Neuronal stem cell (in vitro differentiated cells): ENCODE measurements at regions not wholly inside any gene's neighbourhood (a gene's known extent, or its start where the extent isn't known, plus 50 kb on each side); places are given as distances from the start of the nearest gene placed in this dataset.

Experiments used
- DNase-seq: peaks from one replicate; pipeline ENCODE4 v3.0.0-alpha.2; 2013; ENCODE audit warnings: low spot score
- H2AFZ ChIP-seq: one replicate; pipeline ENCODE4 v1.6.1; 2013; ENCODE audit warnings: mild to moderate bottlenecking, low read length, inconsistent platforms
- H2AK5ac ChIP-seq: 2 replicates; pipeline ENCODE4 v1.6.1; 2013; ENCODE audit warnings: low read depth, mild to moderate bottlenecking, inconsistent platforms, low read length, moderate library complexity, mixed read lengths
- H2BK120ac ChIP-seq: 2 replicates; pipeline ENCODE4 v1.6.1; 2013; ENCODE audit warnings: low read depth, mild to moderate bottlenecking, inconsistent platforms, low read length, moderate library complexity, mixed read lengths
- H2BK12ac ChIP-seq: one replicate; pipeline ENCODE4 v1.6.1; 2013; ENCODE audit warnings: low read length, inconsistent platforms
- H2BK15ac ChIP-seq: 2 replicates; pipeline ENCODE4 v1.6.1; 2013; ENCODE audit warnings: mild to moderate bottlenecking, low read length, inconsistent platforms, mixed read lengths
- H2BK5ac ChIP-seq: one replicate; pipeline ENCODE4 v1.6.1; 2013; ENCODE audit warnings: inconsistent platforms, mild to moderate bottlenecking, low read length, moderate library complexity
- H3K14ac ChIP-seq: one replicate; pipeline ENCODE4 v1.6.1; 2013; ENCODE audit warnings: low read length, inconsistent platforms
- H3K18ac ChIP-seq: 2 replicates; pipeline ENCODE4 v1.6.1; 2013; ENCODE audit warnings: low read length, inconsistent platforms
- H3K23ac ChIP-seq: 2 replicates; pipeline ENCODE4 v1.6.1; 2013; ENCODE audit warnings: low read depth, mild to moderate bottlenecking, mixed read lengths, low read length, inconsistent platforms; ENCODE audit not compliant: poor library complexity
- H3K27ac ChIP-seq: replicated peaks from 3 replicates; pipeline ENCODE4 v1.5.1; 2013; ENCODE audit warnings: low read length, inconsistent platforms
- H3K27me3 ChIP-seq, 3 experiments: 2 replicates each; pipeline ENCODE4 v1.6.1; 2013; ENCODE audit warnings: low read length in 3 of 3, mild to moderate bottlenecking in 2 of 3, inconsistent platforms in 1 of 3, low read depth in 1 of 3, mixed read lengths in 1 of 3, moderate library complexity in 1 of 3; ENCODE audit not compliant: control insufficient read depth in 3 of 3, insufficient read depth in 3 of 3
- H3K36me3 ChIP-seq, 2 donors: replicated peaks in 1 of 2; 2 replicates each; pipeline ENCODE4 v1.6.1; 2013; ENCODE audit warnings: low read length in 2 of 2; ENCODE audit not compliant: control insufficient read depth in 2 of 2, insufficient read depth in 2 of 2
- H3K4ac ChIP-seq: 2 replicates; pipeline ENCODE4 v1.6.1; 2013; ENCODE audit warnings: inconsistent platforms, mild to moderate bottlenecking, low read length, moderate library complexity
- H3K4me1 ChIP-seq, 2 donors: 1 replicate in 1 of 2; 2 replicates in 1 of 2; pipeline ENCODE4 v1.6.1; 2013; ENCODE audit warnings: low read length in 2 of 2, low read depth in 1 of 2; ENCODE audit not compliant: control insufficient read depth in 2 of 2, insufficient read depth in 1 of 2
- H3K4me2 ChIP-seq: one replicate; pipeline ENCODE4 v1.6.1; 2013; ENCODE audit warnings: mild to moderate bottlenecking, low read length, inconsistent platforms; ENCODE audit not compliant: insufficient read depth, poor library complexity, severe bottlenecking
- H3K4me3 ChIP-seq, 2 donors: 2 replicates each; pipeline ENCODE4 v1.5.1; 2013; ENCODE audit warnings: low read length in 2 of 2, mild to moderate bottlenecking in 2 of 2, inconsistent platforms in 1 of 2, moderate library complexity in 1 of 2
- H3K79me1 ChIP-seq: one replicate; pipeline ENCODE4 v1.6.1; 2013; ENCODE audit warnings: low read depth, mild to moderate bottlenecking, inconsistent platforms, low read length, moderate library complexity
- H3K9ac ChIP-seq: one replicate; pipeline ENCODE4 v1.6.1; 2013; ENCODE audit warnings: mild to moderate bottlenecking, low read depth, low read length, inconsistent platforms; ENCODE audit not compliant: poor library complexity
- H3K9me3 ChIP-seq, 2 donors: replicated peaks in 1 of 2; 2 replicates each; pipeline versions ENCODE3 to v1.6.1; 2013; ENCODE audit warnings: low read length in 2 of 2, mild to moderate bottlenecking in 2 of 2, inconsistent platforms in 1 of 2, low read depth in 1 of 2, mixed read lengths in 1 of 2, moderate library complexity in 1 of 2; ENCODE audit not compliant: control insufficient read depth in 2 of 2, insufficient read depth in 1 of 2
- H4K8ac ChIP-seq: one replicate; pipeline ENCODE4 v1.6.1; 2013; ENCODE audit warnings: low read depth, mild to moderate bottlenecking, inconsistent platforms, low read length, moderate library complexity
- H4K91ac ChIP-seq: one replicate; pipeline ENCODE4 v1.6.1; 2013; ENCODE audit warnings: low read length, low read depth, mild to moderate bottlenecking, inconsistent platforms; ENCODE audit not compliant: poor library complexity
- WGBS, 2 donors: extraction: QIAGEN DNeasy Blood & Tissue Kit; methylation state at CpG; one replicate each; pipeline ENCODE4 v1.1.7; 2013; ENCODE audit warnings: missing lambda C conversion rate in 2 of 2, mixed read lengths in 1 of 2; ENCODE audit not compliant: insufficient read length in 2 of 2, insufficient replicate concordance in 1 of 2; ENCODE audit errors: extremely low coverage in 2 of 2; 5-methylcytosine and 5-hydroxymethylcytosine counted together

DNA sequence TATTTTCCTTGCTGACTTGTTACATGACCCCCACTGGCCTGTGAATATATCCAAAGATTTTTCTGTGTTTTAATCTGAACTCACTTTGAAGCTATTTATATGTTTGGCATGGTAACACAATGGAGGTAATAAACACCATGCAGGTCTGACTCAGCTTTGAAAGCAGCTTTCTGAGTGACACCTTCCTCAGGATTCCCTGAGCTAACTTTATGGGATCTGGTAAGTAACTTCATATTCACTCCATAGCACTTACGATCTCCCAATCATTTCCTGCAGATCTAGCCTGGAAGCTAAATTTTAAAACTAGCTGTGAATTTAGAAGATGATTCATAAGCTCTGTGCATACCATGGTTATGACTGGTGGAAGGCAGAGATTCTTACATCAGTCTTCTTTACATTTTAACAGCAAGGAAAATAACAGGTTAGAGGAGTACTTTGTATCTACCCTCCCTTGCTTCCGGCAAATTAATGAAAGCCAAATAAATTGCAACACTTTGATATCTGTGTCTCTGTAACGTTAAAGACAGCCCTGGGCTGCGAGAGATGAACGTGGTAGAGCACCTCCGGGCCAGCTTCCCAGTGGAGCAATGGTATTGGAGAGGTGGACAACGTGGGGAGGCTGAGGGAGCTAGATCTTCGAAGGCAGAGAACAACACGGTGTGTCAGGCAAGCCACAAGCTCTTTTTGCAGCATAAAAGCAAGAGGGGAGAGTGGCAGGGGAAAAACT is 170.2 kb upstream of the KLF14 start:
- H2BK5ac ChIP-seq: no peak overlapping the region
- no peak overlapping the region for H2BK120ac ChIP-seq
- no peak overlapping the region for H3K23ac ChIP-seq
- H4K8ac ChIP-seq: no peak overlapping the region
- H3K4me3 ChIP-seq: no peak overlapping the region
- H3K4ac ChIP-seq: no peak overlapping the region
- no peak overlapping the region for H2AK5ac ChIP-seq
- peaks cover 0 to 19% of the 10 kb centered on the region in 2 donors for H3K4me1 ChIP-seq
- no peak overlapping the region for H4K91ac ChIP-seq
- H3K4me2 ChIP-seq: no peak overlapping the region
- no peaks in the 10 kb centered on the region for H3K36me3 ChIP-seq
- H2BK15ac ChIP-seq: no peak overlapping the region
- no peak overlapping the region for H3K27ac ChIP-seq
- no peak overlapping the region for H2BK12ac ChIP-seq
- H2AFZ ChIP-seq: no peak overlapping the region
- DNase-seq: no peak
- H3K9ac ChIP-seq: no peak overlapping the region
- peaks cover 0 to 7% of the 10 kb centered on the region in 2 donors for H3K9me3 ChIP-seq
- no peaks in the 10 kb centered on the region for H3K27me3 ChIP-seq
- no peaks in the 10 kb centered on the region for H3K79me1 ChIP-seq
- H3K18ac ChIP-seq: no peak overlapping the region
- no CpG with 5 or more reads among the region's 9 CpGs for WGBS, 2 donors
- H3K14ac ChIP-seq: no peak overlapping the region

DNA sequence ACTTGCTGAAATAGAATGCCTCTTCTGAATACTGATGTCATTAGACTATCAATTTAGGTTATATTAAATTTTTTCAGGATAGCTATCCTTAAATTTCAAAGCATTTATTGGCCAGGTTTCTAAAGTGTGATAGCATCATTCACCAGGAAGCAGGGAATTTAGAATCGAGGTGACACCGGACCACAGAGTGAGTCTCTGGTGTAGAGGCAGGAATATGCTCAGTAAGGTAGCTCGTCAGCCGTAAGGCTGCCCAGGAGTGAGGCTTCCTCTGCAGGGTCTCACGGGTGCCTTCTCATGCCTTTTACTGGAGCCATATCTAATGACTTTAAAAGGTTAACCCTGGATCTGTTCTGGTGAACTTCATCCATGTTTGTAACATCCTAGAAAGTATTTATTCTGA is 170.8 kb upstream of the KLF14 start:
- WGBS, 2 donors: no CpG with 5 or more reads among the region's 5 CpGs
- no peak overlapping the region for H3K4ac ChIP-seq
- no peak overlapping the region for H2BK120ac ChIP-seq
- H2BK12ac ChIP-seq: no peak overlapping the region
- H3K9me3 ChIP-seq: peaks cover 0 to 3% of the 10 kb centered on the region in 2 donors
- H3K9ac ChIP-seq: no peak overlapping the region
- no peak overlapping the region for H3K4me2 ChIP-seq
- H2AFZ ChIP-seq: no peak overlapping the region
- no peaks in the 10 kb centered on the region for H3K79me1 ChIP-seq
- no peaks in the 10 kb centered on the region for H3K27me3 ChIP-seq
- H3K14ac ChIP-seq: no peak overlapping the region
- no peaks in the 10 kb centered on the region for H3K36me3 ChIP-seq
- no peak overlapping the region for H3K23ac ChIP-seq
- no peak overlapping the region for H3K4me3 ChIP-seq
- H2AK5ac ChIP-seq: no peak overlapping the region
- no peak overlapping the region for H2BK15ac ChIP-seq
- DNase-seq: no peak
- H3K27ac ChIP-seq: no peak overlapping the region
- H4K91ac ChIP-seq: no peak overlapping the region
- H3K4me1 ChIP-seq: peaks cover 0 to 19% of the 10 kb centered on the region in 2 donors
- H3K18ac ChIP-seq: no peak overlapping the region
- H4K8ac ChIP-seq: no peak overlapping the region
- H2BK5ac ChIP-seq: no peak overlapping the region

DNA sequence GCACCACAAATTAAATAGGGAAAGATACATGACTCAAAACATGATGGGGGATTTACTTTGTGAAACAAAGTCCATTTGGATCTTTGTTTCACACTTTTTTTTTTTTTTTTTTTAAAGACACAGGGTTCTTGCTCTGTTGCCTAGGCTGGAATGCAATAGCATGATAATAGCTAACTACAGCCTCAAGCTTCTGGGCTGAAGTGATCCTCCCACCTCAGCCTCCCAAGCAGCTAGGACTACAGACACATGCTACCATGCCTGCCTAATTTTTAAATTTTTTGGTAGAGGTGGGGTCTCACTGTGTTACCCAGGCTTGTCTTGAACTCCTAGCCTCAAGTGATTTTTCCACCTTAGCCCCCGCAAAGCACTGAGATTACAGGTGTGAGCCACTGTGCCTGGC is 172.6 kb upstream of the KLF14 start:
- no peak overlapping the region for H3K4ac ChIP-seq
- H3K36me3 ChIP-seq: no peaks in the 10 kb centered on the region
- H3K27ac ChIP-seq: no peak overlapping the region
- H2AK5ac ChIP-seq: no peak overlapping the region
- H2BK120ac ChIP-seq: no peak overlapping the region
- no peaks in the 10 kb centered on the region for H3K27me3 ChIP-seq
- H3K4me2 ChIP-seq: no peak overlapping the region
- no peaks in the 10 kb centered on the region for H3K9me3 ChIP-seq
- H2BK5ac ChIP-seq: no peak overlapping the region
- peaks cover 5 to 14% of the 10 kb centered on the region in 2 donors for H3K4me1 ChIP-seq
- WGBS, 2 donors: no CpG with 5 or more reads among the region's 1 CpG
- H3K23ac ChIP-seq: no peak overlapping the region
- H4K91ac ChIP-seq: no peak overlapping the region
- no peak for DNase-seq
- no peak overlapping the region for H3K9ac ChIP-seq
- no peak overlapping the region for H4K8ac ChIP-seq
- no peak overlapping the region for H3K18ac ChIP-seq
- no peak overlapping the region for H3K14ac ChIP-seq
- no peak overlapping the region for H2BK15ac ChIP-seq
- H3K4me3 ChIP-seq: no peak overlapping the region
- H2BK12ac ChIP-seq: no peak overlapping the region
- H2AFZ ChIP-seq: no peak overlapping the region
- no peaks in the 10 kb centered on the region for H3K79me1 ChIP-seq

DNA sequence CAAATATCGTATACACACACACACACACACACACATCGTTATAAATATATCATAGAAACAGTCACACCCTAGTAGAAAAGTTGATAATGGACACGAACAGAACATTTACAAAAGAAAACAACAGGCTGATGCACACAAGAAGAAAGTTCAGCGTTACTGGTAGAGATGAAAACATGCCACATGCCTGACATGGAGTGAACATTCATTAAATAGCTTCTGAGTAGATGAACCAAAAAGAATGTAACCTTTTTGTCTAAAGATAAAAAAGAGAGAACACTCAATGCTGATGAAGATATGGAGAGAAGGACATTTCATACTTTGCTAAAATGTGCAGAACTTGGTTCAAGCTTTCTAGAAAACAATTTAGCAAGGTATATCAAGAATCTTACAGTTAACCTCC is 173.4 kb upstream of the KLF14 start:
- no peak overlapping the region for H3K9ac ChIP-seq
- WGBS, 2 donors: no CpG with 5 or more reads among the region's 4 CpGs
- no peak overlapping the region for H2BK15ac ChIP-seq
- H4K8ac ChIP-seq: no peak overlapping the region
- H3K23ac ChIP-seq: no peak overlapping the region
- DNase-seq: no peak
- no peak overlapping the region for H2AFZ ChIP-seq
- no peak overlapping the region for H2BK5ac ChIP-seq
- H3K4me1 ChIP-seq: peaks cover 13 to 16% of the 10 kb centered on the region in 2 donors
- no peak overlapping the region for H3K4me3 ChIP-seq
- no peak overlapping the region for H3K4me2 ChIP-seq
- no peak overlapping the region for H2AK5ac ChIP-seq
- no peak overlapping the region for H3K27ac ChIP-seq
- H3K9me3 ChIP-seq: no peaks in the 10 kb centered on the region
- no peak overlapping the region for H2BK120ac ChIP-seq
- no peaks in the 10 kb centered on the region for H3K79me1 ChIP-seq
- H3K14ac ChIP-seq: no peak overlapping the region
- H2BK12ac ChIP-seq: no peak overlapping the region
- no peak overlapping the region for H3K4ac ChIP-seq
- no peak overlapping the region for H4K91ac ChIP-seq
- H3K27me3 ChIP-seq: no peaks in the 10 kb centered on the region
- H3K36me3 ChIP-seq: no peaks in the 10 kb centered on the region
- no peak overlapping the region for H3K18ac ChIP-seq
